SK-N-SH treated with all-trans-retinoic acid at 6 μM for 48 hours (cell line): ENCODE measurements at regions not wholly inside any gene's neighbourhood (a gene's known extent, or its start where the extent isn't known, plus 50 kb on each side); places are given as distances from the start of the nearest gene placed in this dataset.

Source experiments
- ATAC-seq: fragments of 200-7000 bp; cut with Tn5 transposase; 3 replicates; pipeline ENCODE4 v1.9.1; 2020; ENCODE audit warnings: mild to moderate bottlenecking, moderate library complexity
- ARNTL ChIP-seq: fragments of 450-650 bp; formaldehyde crosslinking; IDR thresholded peaks from 2 replicates; pipeline ENCODE4 v1.5.0; 2020; ENCODE audit warnings: low read depth, mild to moderate bottlenecking, moderate library complexity, borderline replicate concordance
- BACH2 ChIP-seq: fragments of 250-450 bp; sonication (Bioruptor Pico); IDR thresholded peaks from 2 replicates; pipeline ENCODE4 v1.9.0; 2021; ENCODE audit warnings: mild to moderate bottlenecking, borderline replicate concordance
- CSDC2 ChIP-seq: fragments of 250-450 bp; sonication (Bioruptor Pico); IDR thresholded peaks from 2 replicates; pipeline ENCODE4 v1.5.0; 2020; ENCODE audit warnings: mild to moderate bottlenecking, moderate library complexity
- ESRRG ChIP-seq: fragments of 250-450 bp; sonication (Bioruptor Pico); IDR thresholded peaks from 2 replicates; pipeline ENCODE4 v1.6.1; 2021; ENCODE audit warnings: mild to moderate bottlenecking
- GLIS3 ChIP-seq: fragments of 250-450 bp; sonication (Bioruptor Pico); IDR thresholded peaks from 2 replicates; pipeline ENCODE4 v1.5.0; 2020; ENCODE audit warnings: mild to moderate bottlenecking, moderate library complexity
- ISL1 ChIP-seq: fragments of 250-450 bp; sonication (Bioruptor Pico); IDR thresholded peaks from 2 replicates; pipeline ENCODE4 v2.1.2; 2022; ENCODE audit warnings: mild to moderate bottlenecking, moderate library complexity
- OSR1 ChIP-seq: fragments of 250-450 bp; sonication (Bioruptor Pico); IDR thresholded peaks from 2 replicates; pipeline ENCODE4 v1.8.0; 2022; ENCODE audit warnings: moderate library complexity, mild to moderate bottlenecking, inconsistent platforms
- PPARA ChIP-seq: fragments of 250-450 bp; sonication (Bioruptor Pico); IDR thresholded peaks from 2 replicates; pipeline ENCODE4 v1.5.0; 2020; ENCODE audit warnings: mild to moderate bottlenecking, borderline replicate concordance
- SNAI2 ChIP-seq: fragments of 250-450 bp; sonication (Bioruptor Pico); IDR thresholded peaks from 2 replicates; pipeline ENCODE4 v1.5.0; 2020; ENCODE audit warnings: mild to moderate bottlenecking, moderate library complexity
- TCF4 ChIP-seq: fragments of 250-450 bp; sonication (Bioruptor Pico); IDR thresholded peaks from 2 replicates; pipeline ENCODE4 v1.8.0; 2021; ENCODE audit warnings: mild to moderate bottlenecking, moderate library complexity, borderline replicate concordance
- TOX ChIP-seq: fragments of 250-450 bp; sonication (Bioruptor Pico); IDR thresholded peaks from 2 replicates; pipeline ENCODE4 v1.8.0; 2021; ENCODE audit warnings: mild to moderate bottlenecking, moderate library complexity, borderline replicate concordance
- ZC3H10 ChIP-seq: fragments of 250-450 bp; sonication (Bioruptor Pico); IDR thresholded peaks from 2 replicates; pipeline ENCODE4 v1.5.1; 2021; ENCODE audit warnings: mild to moderate bottlenecking, moderate library complexity
- ZFP3 ChIP-seq: fragments of 250-450 bp; sonication (Bioruptor Pico); IDR thresholded peaks from 2 replicates; pipeline ENCODE4 v1.5.0; 2020; ENCODE audit warnings: mild to moderate bottlenecking, moderate library complexity
- ZFP30 ChIP-seq: fragments of 450-650 bp; formaldehyde crosslinking; IDR thresholded peaks from 2 replicates; pipeline ENCODE4 v1.5.0; 2022; ENCODE audit warnings: mild to moderate bottlenecking, moderate library complexity
- ZNF565 ChIP-seq: fragments of 450-650 bp; formaldehyde crosslinking; conservative IDR thresholded peaks from 2 replicates; pipeline ENCODE4 v1.5.0; 2020; ENCODE audit warnings: low read depth, mild to moderate bottlenecking, moderate library complexity
- ZNF70 ChIP-seq: fragments of 450-650 bp; formaldehyde crosslinking; IDR thresholded peaks from 2 replicates; pipeline ENCODE4 v1.5.0; 2020; ENCODE audit warnings: mild to moderate bottlenecking, moderate library complexity
- ZNF8 ChIP-seq: fragments of 450-650 bp; formaldehyde crosslinking; IDR thresholded peaks from 2 replicates; pipeline ENCODE4 v1.5.0; 2020; ENCODE audit warnings: mild to moderate bottlenecking, moderate library complexity
- TF ChIP-seq, protein P1 (sequence below): fragments of 250-450 bp; sonication (Bioruptor Pico); IDR thresholded peaks from 2 replicates; pipeline ENCODE4 v1.5.0; 2020; ENCODE audit warnings: mild to moderate bottlenecking, moderate library complexity
- TF ChIP-seq, protein P2 (sequence below): fragments of 250-450 bp; sonication (Bioruptor Pico); IDR thresholded peaks from 2 replicates; pipeline ENCODE4 v1.8.0; 2020; ENCODE audit warnings: mild to moderate bottlenecking, moderate library complexity, borderline replicate concordance
- TF ChIP-seq, protein P3 (sequence below): fragments of 250-450 bp; sonication (Bioruptor Pico); IDR thresholded peaks from 2 replicates; pipeline ENCODE4 v1.5.1; 2021; ENCODE audit warnings: mild to moderate bottlenecking, moderate library complexity

DNA sequence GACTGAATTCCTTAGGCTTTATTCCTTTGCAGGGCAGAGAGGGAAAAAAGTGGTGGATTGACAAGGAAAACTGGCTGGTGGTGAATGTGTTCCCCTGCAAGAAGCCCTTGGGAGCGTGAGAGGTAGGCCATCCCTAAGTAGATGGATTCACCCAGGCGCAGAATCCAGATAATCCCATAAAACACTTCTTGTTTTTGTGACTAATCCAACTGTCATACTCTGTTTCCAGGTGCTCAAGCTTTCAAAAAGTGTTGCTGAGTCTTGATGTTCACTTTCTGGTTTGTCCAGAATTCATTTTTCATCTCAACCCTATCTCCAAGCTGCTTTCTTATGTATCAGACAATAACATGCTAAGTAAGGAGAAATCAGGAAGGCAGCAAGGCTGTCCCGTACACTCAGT lies 250.8 kb upstream of the HABP2 start:
- TF ChIP-seq ZNF8 (CRISPR knock-in tag) = no peak
- TF ChIP-seq, protein P1, sequence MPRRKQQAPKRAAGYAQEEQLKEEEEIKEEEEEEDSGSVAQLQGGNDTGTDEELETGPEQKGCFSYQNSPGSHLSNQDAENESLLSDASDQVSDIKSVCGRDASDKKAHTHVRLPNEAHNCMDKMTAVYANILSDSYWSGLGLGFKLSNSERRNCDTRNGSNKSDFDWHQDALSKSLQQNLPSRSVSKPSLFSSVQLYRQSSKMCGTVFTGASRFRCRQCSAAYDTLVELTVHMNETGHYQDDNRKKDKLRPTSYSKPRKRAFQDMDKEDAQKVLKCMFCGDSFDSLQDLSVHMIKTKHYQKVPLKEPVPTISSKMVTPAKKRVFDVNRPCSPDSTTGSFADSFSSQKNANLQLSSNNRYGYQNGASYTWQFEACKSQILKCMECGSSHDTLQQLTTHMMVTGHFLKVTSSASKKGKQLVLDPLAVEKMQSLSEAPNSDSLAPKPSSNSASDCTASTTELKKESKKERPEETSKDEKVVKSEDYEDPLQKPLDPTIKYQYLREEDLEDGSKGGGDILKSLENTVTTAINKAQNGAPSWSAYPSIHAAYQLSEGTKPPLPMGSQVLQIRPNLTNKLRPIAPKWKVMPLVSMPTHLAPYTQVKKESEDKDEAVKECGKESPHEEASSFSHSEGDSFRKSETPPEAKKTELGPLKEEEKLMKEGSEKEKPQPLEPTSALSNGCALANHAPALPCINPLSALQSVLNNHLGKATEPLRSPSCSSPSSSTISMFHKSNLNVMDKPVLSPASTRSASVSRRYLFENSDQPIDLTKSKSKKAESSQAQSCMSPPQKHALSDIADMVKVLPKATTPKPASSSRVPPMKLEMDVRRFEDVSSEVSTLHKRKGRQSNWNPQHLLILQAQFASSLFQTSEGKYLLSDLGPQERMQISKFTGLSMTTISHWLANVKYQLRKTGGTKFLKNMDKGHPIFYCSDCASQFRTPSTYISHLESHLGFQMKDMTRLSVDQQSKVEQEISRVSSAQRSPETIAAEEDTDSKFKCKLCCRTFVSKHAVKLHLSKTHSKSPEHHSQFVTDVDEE (CRISPR knock-in tag) = no peak
- ATAC-seq = no peak

DNA sequence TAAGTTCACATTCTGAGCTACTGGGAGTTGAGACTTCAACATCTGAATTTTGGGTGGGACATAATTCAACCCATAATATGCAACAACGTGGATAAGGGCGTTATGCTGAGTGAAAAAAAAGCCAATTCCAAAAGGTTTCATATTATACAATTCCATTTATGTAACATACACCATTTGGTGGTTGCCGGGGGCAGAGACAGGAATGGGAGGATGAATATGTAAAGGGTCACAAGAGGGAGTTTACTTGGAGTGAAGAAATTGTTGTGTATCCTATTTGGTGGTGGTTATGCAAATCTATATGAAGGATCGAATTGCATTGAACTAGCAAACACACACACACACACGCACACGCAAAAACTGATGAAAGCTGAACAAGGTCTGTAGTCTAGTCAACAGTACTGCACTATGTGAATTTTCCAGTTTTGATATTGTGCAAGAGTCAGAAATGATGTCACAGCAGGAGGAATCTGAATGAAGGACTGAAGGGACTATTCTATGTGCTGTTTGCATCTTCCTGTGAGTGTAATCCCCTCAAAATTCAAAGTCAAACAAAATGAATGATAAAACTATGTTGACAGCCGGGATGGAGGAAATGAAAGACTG lies 249.2 kb upstream of the HABP2 start:
- no peak for TF ChIP-seq CSDC2 (CRISPR knock-in tag)
- TF ChIP-seq ZC3H10 (CRISPR knock-in tag) = no peak
- no peak for TF ChIP-seq ARNTL (CRISPR knock-in tag)
- TF ChIP-seq, protein P2, sequence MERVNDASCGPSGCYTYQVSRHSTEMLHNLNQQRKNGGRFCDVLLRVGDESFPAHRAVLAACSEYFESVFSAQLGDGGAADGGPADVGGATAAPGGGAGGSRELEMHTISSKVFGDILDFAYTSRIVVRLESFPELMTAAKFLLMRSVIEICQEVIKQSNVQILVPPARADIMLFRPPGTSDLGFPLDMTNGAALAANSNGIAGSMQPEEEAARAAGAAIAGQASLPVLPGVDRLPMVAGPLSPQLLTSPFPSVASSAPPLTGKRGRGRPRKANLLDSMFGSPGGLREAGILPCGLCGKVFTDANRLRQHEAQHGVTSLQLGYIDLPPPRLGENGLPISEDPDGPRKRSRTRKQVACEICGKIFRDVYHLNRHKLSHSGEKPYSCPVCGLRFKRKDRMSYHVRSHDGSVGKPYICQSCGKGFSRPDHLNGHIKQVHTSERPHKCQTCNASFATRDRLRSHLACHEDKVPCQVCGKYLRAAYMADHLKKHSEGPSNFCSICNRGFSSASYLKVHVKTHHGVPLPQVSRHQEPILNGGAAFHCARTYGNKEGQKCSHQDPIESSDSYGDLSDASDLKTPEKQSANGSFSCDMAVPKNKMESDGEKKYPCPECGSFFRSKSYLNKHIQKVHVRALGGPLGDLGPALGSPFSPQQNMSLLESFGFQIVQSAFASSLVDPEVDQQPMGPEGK (CRISPR knock-in tag) = no peak
- TF ChIP-seq, protein P3, sequence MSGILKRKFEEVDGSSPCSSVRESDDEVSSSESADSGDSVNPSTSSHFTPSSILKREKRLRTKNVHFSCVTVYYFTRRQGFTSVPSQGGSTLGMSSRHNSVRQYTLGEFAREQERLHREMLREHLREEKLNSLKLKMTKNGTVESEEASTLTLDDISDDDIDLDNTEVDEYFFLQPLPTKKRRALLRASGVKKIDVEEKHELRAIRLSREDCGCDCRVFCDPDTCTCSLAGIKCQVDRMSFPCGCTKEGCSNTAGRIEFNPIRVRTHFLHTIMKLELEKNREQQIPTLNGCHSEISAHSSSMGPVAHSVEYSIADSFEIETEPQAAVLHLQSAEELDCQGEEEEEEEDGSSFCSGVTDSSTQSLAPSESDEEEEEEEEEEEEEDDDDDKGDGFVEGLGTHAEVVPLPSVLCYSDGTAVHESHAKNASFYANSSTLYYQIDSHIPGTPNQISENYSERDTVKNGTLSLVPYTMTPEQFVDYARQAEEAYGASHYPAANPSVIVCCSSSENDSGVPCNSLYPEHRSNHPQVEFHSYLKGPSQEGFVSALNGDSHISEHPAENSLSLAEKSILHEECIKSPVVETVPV (CRISPR knock-in tag) = no peak
- TF ChIP-seq ZFP30 (CRISPR knock-in tag) = no peak
- TF ChIP-seq ZNF565 (CRISPR knock-in tag) = no peak
- no peak for TF ChIP-seq ISL1 (CRISPR knock-in tag)
- no peak for TF ChIP-seq ESRRG
- no peak for TF ChIP-seq TCF4 (CRISPR knock-in tag)
- ATAC-seq = no peak

DNA sequence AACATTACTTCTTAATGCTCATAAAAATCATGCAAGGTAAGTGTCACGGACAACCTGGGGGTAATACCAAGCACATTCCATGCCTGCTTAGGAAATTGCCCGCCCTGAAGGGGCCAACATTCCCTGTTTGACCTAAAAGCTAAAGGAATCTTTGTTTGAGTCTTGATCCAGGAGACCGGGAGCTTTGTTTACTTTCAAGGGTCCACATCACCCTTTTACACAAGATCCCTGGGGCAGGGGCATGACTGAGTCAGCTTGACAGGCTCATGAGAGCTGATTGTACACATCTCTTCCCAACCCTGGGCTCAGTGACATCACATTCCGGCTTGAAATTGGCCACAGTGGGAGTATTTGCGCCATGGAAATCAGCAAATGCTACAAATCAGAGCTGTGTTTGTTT lies 248.1 kb upstream of the HABP2 start:
- ATAC-seq = no peak
- TF ChIP-seq ESRRG = no peak
- TF ChIP-seq ZC3H10 (CRISPR knock-in tag) = no peak
- TF ChIP-seq, protein P2 (CRISPR knock-in tag) = no peak
- TF ChIP-seq, protein P1 (CRISPR knock-in tag) = no peak
- no peak for TF ChIP-seq BACH2 (CRISPR knock-in tag)
- TF ChIP-seq GLIS3 (CRISPR knock-in tag) = no peak
- TF ChIP-seq ARNTL (CRISPR knock-in tag) = no peak
- no peak for TF ChIP-seq SNAI2 (CRISPR knock-in tag)
- no peak for TF ChIP-seq TOX
- TF ChIP-seq CSDC2 (CRISPR knock-in tag) = no peak
- no peak for TF ChIP-seq ZNF565 (CRISPR knock-in tag)
- TF ChIP-seq ZNF8 (CRISPR knock-in tag) = no peak
- TF ChIP-seq TCF4 (CRISPR knock-in tag) = no peak
- TF ChIP-seq, protein P3 (CRISPR knock-in tag) = no peak
- TF ChIP-seq PPARA = no peak
- no peak for TF ChIP-seq OSR1 (CRISPR knock-in tag)
- TF ChIP-seq ZFP3 (CRISPR knock-in tag) = no peak
- no peak for TF ChIP-seq ZNF70 (CRISPR knock-in tag)
